Activated CD8-positive, alpha-beta memory T cell treated with anti-CD3 and anti-CD28 coated beads, Interleukin-2, amount 50 U/mL, for 4 hours (primary cell): ENCODE measurements at regions not wholly inside any gene's neighbourhood (a gene's known extent, or its start where the extent isn't known, plus 50 kb on each side); places are given as distances from the start of the nearest gene placed in this dataset.

ENCODE experiments used
- DNase-seq: peaks from one replicate; pipeline ENCODE4 v3.0.0-alpha.2; 2020

DNA sequence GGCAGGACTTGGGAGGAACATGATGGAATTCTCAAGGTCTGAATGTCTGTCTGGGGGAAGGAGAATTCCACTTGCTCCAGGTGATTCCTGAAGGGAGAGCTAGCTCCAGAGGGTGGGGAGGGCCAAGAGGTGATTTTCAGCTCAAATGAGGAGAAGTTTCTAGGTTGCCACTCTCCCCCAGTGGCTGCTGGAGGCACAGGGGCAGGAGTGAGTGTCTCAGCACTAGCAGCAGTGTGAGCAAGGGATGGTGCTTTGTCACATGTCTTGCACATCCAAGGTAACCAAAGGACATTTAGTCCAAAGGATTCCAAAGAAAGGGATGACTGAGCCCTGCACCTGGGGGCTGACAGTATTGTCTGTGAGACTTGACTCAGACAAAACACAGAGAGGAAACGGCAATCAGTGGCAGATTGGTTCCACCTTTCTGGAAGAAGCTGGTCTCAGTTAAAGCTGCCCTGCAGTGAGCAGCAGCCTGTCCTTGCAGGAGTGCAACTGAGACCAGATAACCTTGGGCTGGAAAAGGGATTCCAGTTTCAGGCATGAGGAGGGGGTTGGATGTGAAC is 51.2 kb upstream of the PCBD1 start:
- no peak for DNase-seq

GRCh38 chr10:70940834-70941568 is 52.6 kb upstream of the PCBD1 start:
- no peak for DNase-seq

- DNase-seq: no peak
Measured at GRCh38 chr10:70942125-70942524, 53.8 kb upstream of the PCBD1 start.

GRCh38 chr10:70942725-70943124 is 54.4 kb upstream of the PCBD1 start:
- no peak for DNase-seq

- DNase-seq: no peak
Measured at GRCh38 chr10:70943249-70943648, 54.9 kb upstream of the PCBD1 start.

DNA sequence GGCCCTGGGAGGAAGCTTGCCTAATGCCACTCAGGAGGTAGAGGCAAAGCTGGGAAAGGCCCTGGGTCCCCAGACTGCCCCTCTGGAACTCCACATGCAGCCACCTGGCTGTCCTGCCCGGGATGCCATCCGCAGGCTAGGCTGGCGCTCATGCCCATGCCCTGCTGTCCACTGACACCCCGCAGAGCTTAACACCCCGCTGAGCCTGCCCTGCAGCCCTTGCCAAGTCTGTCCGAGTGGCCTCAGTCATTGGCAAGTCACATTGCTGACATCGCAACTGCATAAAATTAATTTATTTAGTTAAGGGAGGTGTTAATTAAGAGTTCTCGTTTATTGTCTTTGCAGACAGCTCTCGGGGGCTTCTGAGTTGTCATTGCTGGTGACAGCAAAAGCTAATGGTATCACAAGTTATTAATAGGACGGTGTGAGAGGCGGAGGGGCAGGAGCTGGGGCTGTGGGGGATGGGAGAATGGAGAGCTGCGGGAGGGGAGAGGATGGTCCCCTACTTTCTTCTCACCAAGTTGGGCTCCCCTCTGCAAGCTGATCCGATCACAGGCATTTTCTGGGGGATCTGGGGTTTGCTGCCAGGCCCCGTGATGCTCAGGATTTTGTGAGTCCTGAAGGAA is 55.6 kb upstream of the PCBD1 start:
- no peak for DNase-seq

- no peak for DNase-seq
Measured at GRCh38 chr10:70950037-70950436, 61.7 kb upstream of the PCBD1 start.

GRCh38 chr10:70950801-70951200 is 62.4 kb upstream of the PCBD1 start:
- DNase-seq: no peak

DNA sequence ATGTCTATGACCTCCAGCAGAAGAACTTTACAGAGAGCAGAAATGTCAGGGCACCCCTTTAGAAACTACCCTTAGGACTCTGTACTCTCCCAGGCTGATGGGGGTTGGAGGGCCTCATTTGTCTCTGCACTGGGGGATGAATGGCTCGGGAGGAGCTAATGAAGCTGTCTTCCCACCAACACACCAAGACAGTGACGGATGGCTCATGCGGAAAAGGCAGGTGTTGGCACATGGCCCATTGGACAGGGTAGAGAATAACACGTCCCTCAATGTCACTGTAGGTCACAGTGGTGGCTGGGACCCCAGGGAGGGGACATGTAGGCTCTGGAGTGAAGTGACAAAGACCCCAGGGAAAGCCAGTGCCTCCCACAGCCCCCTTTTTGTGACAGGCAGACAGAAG is 64.0 kb upstream of the PCBD1 start:
- no peak for DNase-seq

- DNase-seq: no peak
Measured at GRCh38 chr10:70952921-70953320, 64.6 kb upstream of the PCBD1 start.

GRCh38 chr10:70954381-70955176 is 66.2 kb upstream of the PCBD1 start:
- no peak for DNase-seq

GRCh38 chr10:70956029-70956759 is 67.8 kb upstream of the PCBD1 start:
- DNase-seq: no peak

- no peak for DNase-seq
Measured at GRCh38 chr10:70958396-70958795, 70.0 kb upstream of the PCBD1 start.

DNA sequence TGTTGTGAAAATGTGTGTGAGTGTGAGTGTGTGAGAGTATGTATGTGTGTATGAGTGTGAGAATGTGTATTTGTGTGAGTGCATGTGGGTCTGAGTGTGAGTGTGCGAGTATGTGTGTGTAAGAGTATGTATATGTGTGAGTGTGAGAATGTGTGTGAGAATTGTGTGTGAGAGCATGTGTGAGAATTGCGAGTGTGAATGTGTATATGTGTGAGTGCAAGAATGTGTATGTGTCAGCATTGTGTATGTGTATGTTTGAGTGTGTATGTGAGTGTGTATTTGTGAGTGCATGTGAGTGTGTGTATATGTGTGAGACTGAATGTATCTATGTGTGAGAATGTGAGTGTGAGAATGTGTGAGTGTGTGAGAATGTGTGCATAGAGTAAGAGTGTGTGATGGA is 72.0 kb upstream of the PCBD1 start:
- no peak for DNase-seq

- no peak for DNase-seq
Measured at GRCh38 chr10:70960783-70961570, 72.6 kb upstream of the PCBD1 start.

DNA sequence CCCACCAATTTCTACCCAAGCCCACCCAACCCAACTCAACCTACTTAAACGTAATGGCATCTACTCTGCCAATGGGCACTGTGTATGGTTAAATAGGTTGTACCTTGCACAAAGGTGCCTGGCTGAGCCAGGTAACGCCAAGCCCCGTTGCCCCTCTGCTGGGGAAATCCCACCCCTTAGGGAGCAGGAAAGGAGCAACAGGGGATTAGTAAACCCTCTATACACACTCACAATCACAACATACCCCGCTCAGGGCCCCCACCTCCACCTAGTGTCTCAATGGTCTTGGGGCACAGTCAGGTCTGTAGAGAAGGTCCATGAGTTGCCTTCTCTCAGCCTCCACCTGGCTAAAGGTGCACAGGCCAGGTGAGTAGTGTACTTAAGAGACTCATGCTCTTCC is 74.3 kb upstream of the PCBD1 start:
- DNase-seq: no peak

GRCh38 chr10:70963271-70963670 is 74.9 kb upstream of the PCBD1 start:
- DNase-seq: no peak

DNA sequence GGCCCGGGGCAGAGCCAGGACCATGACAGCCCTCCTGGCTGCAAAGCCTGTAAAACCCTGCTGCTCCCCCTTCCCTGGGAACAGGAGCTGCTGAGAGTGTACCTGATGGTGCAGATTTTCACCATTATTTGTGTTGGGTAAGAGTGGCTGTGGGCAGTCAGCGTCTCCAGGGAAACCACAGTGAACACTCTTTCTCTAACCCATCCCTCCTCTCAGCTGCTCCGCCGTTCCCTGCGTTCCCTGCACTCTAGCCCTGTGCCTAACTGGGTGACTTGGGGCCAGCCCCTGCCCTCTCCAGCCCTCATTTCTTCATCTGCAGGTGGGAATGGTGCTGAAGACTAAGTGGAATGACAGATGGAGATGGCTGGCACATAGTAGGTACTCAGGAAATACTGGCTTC is 75.9 kb upstream of the PCBD1 start:
- DNase-seq: no peak

- no peak for DNase-seq
Measured at GRCh38 chr10:70964881-70965280, 76.5 kb upstream of the PCBD1 start.

- DNase-seq: no peak
Measured at GRCh38 chr10:70965566-70965965, 77.2 kb upstream of the PCBD1 start.

- no peak for DNase-seq
Measured at GRCh38 chr10:70966646-70967553, 78.5 kb upstream of the PCBD1 start.
